DMS 273 (cell line): ENCODE measurements at regions not wholly inside any gene's neighbourhood (a gene's known extent, or its start where the extent isn't known, plus 50 kb on each side); places are given as distances from the start of the nearest gene placed in this dataset.
"Not testable (repeated sequence)": the region's sequence is repeated elsewhere in the genome, so short reads cannot be mapped to it uniquely, and the experiment has no call there.

ENCODE experiments used
- DNase-seq: peaks from one replicate; lab custom pipeline; 2025; ENCODE audit not compliant: unreplicated experiment; lab: John Stamatoyannopoulos, UW

DNA sequence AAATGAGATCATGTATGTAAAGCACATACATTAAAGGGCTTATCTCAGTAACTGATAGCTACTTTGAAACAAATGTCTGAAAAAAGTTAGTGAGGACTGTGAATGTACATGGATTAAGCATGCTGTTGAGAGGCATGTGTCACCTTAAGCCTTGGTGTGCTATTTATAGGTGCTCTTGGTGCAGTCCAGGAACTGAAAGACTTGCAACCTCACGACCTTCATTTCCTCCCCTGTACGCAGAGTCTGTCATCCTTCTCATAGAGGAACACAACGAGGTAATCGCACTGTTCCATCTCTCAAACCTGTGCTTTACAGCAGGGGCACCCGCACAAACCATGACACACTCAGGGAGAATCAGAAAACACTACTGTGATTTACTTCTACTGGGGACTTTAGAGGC lies 65.6 kb downstream of the UFM1 start:
- no peak for DNase-seq

DNA sequence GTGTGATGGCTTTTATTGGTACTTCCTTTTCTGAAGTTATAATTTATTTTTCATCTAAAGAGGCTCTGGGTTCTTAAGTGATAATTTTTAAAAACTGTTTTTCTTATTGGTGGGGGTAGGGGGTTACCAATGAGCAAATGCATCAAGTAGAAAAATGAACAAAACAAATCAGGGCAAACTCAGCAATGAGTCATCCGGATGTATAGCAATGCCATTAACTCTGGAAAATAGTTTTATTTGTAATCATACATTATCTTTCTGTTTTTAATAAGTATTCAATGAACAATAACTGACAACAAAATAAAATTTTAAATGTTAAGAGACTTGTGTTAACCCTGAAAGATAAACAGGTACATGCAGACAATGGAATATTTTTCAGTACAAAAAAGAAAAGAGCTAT lies 67.6 kb downstream of the UFM1 start:
- DNase-seq: no peak

DNA sequence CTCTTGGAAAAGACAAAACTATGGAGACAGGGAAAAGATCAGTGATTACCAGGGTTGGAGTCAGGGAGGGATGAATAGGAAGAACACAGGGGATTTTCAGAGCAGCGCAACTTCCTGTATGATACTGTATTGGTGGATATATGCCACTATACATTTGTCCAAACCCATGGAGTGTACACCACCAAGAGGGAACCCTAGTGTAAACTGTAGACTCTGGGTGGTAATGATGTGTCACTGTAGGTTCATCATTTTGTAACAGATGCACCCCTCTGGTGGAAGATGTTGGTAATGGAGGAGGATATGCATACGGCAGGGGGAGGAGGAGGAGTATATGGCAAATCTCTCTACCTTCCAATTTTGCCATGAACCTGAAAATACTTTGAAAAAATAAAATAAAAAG lies 68.1 kb downstream of the UFM1 start:
- peak; percentile 12 for DNase-seq

DNA sequence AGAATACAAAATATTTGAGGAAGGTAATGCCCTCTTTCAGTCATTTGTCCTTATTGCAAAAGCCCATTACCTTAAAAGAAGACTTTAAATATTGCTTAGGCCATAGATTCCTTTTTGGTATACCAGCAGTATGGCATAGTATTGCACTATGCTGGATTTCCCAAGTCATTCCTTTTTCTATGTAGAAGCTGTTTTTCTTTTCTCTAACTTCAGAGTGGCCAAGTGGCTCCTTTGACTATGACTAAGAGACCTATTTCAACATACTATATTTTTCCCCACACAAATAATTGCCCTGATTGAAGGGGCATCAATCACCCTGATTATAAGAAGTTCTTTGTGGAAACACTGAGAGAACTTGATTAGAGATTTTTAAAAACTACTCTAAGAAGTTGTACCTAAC lies 68.6 kb downstream of the UFM1 start:
- no peak for DNase-seq

DNA sequence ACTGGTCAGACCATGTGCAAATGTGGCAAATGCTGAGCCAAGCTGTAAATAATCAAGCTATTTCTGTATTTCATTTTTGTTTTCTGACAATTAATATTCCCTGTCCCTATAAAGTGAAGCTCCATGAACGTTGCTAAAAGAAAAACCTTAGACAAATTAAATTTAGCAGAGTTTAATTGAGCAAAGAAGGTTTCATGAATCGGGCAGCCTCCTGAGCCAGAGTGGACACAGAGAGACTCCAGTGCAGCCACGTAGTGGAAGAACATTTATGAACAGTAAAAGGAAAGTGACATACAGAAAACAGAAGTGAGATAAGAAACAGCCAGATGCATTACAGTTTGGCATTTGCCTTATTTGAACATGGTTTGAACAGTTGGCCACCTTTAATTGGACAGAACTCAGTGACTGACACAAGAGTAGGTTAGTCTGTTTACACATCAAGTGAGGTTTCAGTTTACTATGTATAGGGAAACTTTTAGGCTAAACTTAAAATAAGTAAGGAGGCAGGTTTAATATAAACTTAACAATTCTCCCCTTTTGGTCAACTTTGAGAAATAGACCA lies 69.7 kb downstream of the UFM1 start:
- no peak for DNase-seq

DNA sequence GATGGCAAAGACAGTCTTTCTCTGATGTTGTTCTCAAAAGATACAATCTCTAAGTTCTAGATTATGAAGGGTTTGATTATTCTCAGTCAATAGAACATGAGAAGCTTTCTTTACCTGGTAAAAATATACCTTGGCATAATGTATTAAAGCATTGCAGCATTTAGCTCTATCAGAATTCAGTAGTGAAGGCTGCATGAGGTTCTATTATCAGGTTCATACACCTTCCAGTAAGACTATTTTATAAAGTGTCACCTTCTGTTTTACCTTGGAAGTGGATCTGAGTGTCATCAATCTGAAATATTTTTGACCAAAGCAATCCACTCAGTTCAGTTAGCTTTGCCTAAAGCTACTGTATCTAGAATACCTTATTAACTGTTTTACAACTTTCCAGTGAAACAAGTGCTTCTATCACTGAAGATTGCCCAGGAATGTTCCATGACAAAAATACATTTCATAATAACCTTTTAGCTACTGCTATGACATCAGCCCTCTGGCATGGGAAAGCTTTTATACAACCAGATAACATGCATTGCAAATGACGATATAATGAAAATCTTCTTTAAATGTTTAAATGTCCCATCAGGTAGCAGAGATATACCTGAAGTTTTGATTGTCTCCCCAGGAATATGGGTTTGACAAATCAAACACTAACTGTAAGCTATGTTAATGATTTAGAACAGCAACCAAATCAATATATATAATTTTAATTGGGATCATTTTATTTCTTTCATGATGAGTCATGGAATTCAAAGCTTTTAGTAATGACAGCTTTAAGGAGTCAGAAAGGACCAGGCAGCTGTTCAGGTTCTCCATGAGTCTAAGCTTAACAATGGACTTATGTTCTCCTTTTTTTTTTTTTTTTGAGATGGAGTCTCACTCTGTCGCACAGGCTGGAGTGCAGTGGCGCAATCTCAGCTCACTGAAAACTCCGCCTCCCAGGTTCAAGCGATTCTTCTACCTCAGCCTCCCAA lies 72.2 kb downstream of the UFM1 start:
- DNase-seq: no peak

DNA sequence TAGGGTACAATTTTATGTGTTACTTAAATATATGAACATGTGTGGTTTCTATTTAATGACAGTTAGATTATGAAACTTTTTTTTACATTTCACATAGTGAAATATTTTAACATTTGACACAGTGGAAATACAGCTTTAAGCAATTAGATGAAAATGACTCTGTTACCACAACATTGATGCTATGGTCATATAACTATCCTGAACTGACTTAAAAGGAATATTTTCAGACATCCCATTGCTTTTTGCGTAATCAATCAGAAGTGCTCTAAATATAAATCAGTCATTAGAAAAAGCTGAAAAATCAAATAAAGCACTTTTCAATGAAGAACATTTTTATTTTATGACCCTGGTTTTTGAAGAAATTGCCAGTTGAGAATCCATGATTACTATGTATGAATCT lies 80.3 kb downstream of the UFM1 start:
- no peak for DNase-seq

DNA sequence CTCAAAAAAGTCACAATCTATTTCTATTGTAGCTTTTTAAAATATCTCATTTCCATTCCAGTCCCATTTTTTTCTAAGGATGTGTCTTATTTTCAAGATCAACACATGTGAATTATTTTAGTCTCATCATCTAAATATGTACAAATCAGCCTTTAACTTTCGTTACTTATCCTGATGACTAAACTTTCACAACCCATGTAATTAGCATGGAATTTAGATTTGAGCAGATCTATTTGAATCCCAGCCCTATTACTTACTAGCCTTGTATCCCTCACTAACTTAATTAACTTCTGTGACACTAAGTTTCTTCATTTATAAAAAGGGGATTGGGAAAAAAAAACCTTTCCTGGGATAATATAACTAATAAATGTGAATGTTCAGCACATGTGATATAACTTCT lies 81.1 kb downstream of the UFM1 start:
- DNase-seq: no peak

DNA sequence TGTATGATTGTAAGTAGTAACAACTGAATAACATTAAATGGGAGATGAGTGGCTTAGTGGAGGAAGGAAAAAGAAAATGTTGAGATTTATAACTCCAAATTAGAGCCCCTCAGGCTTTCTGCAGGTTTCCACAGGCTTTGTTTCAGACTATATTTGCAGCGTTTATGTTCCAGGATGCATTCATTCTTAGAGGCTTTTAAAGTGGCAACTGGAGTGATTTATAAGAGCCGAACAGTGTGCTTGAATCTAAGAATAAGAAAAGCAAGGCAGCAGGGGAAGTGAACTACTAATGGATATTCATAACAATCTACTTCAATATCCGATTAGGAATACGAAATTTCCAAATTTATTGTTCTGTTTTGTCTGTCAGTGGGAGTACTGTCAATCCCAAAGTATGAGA lies 91.0 kb downstream of the UFM1 start:
- no peak for DNase-seq

DNA sequence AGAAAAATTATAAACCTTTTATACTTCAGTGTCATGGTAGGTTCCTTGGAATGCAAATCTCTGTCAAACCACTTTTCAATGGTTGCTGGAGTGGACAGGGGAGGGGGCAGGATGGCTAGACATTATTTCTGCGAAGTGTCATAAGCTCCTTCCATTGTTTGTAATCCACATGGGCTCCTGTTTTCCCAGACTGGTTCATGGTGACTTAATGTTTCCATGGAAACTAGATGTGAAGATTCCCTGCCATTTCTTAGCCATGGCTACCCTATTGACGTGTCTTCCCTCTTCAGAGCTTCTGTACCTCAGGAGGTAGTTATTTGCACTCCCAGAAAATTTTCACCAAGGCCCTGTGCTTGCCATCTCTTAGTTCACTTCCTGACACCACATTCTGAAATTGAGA lies 95.3 kb downstream of the UFM1 start:
- DNase-seq: no peak

DNA sequence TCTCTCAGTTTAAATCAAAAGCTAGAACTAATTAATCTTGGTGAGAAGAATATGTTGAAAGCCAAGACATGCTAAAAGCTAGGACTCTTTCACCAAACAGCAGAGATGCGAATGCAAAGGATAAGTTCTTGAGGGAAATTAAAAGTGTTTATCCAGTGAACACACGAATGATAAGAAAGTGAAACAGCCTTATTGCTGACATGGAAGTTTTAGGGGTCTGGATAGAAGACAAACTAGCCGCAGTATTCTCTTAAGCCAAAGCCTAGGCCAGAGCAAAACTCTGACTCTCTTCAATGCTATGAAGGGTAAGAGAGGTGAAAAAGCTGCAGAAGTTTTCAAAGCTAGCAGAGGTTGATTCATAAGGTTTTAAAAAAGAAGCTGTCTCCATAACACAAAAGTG lies 103.0 kb downstream of the UFM1 start:
- DNase-seq: no peak

DNA sequence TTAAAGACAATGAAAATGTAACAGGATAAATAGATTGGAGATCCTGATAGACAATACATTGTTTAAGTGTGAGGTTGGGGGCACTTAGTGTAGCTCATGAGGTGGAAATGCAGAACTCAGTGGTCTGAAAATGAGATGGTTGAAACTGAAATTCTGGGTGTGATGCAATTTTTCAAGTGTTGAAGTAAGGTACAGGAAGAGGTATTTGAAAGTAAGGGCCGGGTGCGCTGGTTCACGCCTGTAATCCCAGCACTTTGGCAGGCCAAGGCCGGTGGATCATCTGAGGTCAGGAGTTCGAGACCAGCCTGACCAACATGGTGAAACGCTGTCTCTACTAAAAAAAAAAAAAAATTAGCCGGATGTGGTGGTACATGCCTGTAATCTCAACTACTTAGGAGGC lies 113.0 kb downstream of the UFM1 start:
- DNase-seq: no peak

DNA sequence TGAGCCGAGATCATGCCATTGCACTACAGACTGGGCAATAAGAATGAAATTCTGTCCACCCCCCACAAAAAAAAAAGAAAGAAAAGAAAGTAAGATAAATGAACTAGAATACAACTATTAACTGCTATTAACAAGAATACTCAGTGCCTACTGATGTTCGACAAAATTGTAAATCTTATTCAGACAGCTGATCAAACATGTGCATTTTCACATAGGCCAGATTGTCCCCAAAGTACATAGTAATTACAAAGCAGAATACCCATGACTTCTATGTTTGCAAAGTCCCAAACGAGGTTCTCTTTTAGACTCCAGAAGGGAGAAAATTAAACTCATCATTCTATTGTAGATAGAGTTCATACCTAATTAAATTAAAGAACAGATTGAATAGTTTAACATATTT lies 113.4 kb downstream of the UFM1 start:
- no peak for DNase-seq

DNA sequence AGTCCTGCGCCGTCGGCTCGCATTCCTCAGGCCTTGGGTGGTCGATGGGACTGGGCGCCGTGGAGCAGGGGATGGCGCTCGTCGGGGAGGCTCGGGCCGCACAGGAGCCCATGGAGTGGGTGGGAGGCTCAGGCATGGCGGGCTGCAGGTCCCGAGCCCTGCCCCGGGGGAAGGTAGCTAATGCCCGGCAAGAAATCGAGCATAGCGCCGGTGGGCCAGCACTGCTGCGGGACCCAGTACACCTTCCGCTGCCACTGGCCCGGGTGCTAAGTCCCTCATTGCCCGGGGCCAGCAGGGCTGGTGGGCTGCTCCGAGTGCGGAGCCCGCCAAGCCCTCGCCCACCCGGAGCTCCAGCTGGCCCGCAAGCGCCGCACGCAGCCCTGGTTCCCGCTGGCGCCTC lies 122.8 kb downstream of the UFM1 start:
- DNase-seq: not testable (repeated sequence)

DNA sequence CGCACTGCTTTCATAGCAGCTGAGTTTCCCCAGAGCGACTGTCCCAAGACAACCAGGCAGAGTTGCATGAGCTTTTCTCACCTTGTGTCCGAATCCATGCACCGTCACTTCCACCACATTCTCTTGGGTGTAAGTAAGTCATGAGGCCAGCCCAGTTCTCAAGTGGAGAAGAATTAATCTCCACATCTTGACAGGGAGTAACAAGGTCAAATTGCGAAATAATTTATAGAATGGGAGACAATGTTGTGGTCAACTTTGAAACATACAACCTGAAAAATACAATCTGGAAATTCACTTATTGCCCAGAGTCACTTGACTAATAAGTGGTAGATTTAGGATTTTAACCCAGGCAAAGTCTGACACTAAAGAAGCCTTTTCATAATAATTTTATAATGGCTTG lies 123.7 kb downstream of the UFM1 start:
- DNase-seq: no peak

DNA sequence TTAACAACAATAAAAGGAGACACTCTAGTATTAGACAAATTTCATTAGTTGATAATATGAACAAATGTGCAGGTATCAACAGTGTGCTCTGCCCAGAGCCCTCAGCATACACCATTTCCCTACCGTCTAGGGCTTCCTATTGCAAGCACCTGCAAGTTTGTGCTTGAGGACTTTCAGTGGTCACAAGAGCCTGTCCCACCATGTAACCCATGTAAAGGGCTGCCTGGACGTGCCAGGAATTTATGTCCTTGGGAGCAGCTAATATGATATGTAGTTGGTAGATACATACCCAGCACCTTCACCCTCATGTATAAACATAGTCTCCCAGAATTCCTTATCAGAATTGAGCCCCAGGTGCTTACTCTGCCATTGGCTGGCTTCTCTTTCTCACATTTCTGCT lies 128.0 kb downstream of the UFM1 start:
- DNase-seq: no peak

DNA sequence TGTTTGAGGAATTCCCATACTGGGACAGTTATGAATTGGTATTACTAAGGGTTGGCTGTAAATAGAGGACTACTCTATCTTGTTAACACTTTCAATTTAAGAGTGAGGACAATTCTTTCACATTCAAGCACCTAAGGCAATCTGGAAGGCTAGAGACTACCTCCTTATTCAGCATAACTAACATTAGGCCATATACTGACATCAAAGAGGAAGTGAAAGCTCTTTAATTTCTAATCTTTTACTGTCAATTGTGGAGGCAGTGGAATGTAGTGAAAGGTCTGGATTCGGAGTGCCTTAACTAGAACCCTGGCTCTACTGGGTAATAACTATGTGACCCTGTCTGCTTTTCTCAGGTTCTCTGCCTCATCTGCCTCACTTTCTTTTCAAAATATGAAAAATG lies 134.0 kb downstream of the UFM1 start:
- no peak for DNase-seq

DNA sequence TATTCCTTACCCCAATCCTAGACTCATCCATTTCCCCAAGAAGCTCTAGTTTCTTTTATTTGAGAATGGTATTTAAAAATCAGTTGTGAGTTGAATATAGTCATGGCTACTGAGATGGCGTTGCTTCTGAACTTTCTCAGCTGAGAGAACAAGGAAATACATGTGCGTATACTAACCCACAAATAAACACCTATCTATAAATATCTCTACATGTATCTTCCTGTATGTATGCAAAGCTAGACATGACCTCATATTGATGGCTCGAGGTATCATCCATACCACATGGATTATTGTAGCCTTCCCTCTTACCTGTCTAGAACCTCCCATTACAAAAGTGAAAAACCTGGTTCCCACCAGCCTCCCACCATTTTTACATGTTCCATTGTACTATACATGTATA lies 141.0 kb downstream of the UFM1 start:
- no peak for DNase-seq

DNA sequence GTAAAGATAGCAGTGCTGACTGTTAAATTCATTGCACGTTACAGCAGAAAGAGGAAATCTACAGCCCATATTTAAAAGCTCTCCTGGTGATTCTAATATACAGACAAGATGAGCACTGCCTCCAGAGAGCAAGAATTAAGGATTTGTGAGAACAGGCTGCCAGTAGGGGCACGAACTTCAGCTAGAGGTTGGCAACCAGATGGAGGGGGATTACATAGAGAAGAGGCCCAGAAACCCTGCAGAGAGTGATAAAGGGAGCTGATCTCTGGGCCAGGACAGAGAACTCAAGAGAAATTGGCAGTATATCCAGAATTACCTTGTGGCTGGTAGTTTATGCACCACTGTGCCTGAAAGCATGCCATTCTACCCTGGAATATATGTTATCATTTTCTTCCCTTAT lies 144.8 kb downstream of the UFM1 start:
- no peak for DNase-seq

DNA sequence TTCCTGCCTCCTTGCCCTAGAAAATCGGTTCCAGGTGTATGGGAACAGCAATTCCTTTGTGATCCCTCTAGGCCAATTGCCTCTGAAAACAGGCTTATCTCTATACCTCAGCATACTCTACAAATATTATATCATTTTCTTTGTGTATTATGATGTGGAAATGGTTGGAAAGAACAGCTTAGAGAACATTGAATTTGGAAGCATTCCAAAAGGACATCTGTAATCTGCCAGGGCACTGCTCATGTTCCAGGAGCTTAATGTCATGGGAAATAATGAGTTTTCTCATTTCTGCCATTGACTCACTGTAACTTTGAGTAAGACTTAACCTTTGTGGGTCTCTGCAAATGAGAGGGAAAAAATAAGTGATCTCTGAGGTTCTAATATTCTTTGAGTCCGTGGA lies 147.3 kb downstream of the UFM1 start:
- DNase-seq: no peak

DNA sequence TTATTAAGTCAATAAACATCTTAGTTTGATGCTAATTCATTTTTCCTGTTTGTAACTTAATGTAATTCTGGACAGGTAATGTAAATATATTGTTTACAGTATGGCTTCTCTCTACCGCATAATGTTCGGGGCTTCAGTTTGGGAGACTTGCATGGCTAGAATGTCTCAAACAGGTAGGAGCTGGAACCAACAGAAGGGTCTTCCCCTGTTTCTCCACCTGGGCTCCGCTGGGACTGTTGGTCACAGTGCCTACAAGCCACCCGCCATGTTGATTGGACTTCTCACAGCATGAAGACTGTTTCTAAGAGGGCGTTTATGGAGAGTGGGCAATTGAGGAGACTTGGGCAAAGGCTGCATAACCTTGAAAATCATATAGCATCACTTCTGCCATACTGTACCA lies 148.6 kb downstream of the UFM1 start:
- no peak for DNase-seq

DNA sequence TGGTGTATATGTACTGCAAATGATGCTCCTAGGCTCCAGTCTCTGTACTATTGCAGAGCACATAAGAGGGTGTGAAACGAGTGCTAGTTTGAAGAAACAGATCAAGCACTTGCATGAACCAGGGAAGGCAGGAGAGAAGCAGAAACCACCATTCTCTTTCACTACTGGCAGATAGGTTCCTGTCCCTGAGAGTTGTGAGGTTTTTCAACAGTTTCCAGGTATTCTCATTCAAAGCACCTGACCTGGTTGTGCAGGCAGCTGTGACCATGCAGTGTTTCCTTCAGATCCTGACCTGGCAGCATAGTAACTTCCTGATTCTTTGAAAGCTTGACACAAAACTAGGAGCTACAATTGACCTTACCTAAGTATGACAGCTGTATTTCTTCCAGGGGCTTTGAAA lies 164.9 kb downstream of the UFM1 start:
- DNase-seq: no peak

DNA sequence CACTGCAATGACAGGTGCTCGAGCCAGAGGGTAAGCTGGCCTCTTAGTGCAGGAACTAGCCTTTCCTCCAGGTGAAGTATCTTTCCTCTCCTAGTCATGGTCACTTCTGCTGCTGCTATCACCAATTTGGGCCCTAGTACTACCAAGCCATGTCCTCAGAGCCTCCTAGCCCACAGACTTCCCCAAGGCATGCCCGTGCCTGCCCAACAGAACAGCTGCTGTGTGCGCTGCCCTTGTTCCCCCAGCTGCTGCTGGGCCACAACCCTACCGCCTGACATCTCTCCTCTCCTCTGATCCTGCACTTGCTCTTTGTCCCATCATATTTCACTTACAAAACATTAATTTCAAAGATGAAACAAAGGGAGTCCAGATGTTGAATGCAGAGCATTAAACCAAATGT lies 168.5 kb upstream of the FREM2 start:
- no peak for DNase-seq
